Fibroblast of skin of back (primary cell): ENCODE measurements at regions not wholly inside any gene's neighbourhood (a gene's known extent, or its start where the extent isn't known, plus 50 kb on each side); places are given as distances from the start of the nearest gene placed in this dataset.
"Not testable (repeated sequence)": the region's sequence is repeated elsewhere in the genome, so short reads cannot be mapped to it uniquely, and the experiment has no call there.

Experiments
- DNase-seq: peaks from one replicate; pipeline ENCODE4 v3.0.0-alpha.2; 2013

DNA sequence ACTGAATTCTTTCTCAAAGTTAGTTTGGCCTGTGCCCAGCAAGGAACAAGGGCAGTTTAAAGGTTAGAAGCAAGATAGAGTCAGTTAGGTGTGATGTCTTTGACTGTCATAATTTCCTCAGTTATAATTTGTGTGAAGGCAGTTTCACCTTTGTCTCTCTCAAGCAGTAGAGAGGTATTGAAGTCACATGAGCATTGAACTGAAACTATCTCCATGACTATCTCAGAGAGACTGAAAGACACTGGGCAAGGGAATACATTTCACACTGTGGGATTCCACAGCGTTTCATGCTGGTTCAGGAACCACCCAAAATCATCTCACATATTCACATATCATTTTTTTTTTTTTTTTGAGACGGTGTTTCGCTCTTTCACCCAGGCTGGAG lies 366.1 kb downstream of the PREX1 start:
- no peak for DNase-seq

DNA sequence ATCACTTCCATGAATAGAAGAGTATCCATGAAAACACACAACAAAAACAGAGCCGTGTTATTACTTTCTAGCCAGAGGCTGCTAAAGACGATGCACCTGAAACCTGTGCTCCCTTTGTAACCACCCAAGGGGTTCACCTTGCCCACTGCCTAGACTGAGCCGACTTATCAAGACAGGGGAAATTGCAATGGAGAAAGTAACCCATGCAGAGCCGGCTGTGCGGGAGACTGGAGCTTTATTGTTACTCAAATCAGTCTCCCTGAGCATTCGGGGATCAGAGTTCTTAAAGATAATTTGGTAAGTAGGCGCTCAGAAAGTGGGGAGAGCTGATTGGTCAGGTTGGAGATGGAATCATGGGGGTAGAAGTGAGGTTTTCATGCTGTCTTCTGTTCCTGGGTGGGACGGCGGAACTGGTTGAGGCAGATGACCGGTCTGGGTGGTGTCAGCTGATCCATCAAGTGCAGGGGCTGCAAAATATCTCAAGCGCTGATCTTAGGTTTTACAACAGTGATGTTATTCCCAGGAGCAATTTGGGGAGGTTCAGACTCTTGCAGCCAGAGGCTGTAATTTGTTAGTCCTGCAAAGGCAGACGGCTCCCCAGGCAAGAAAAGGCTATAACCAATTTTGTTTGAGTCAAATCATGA lies 366.6 kb downstream of the PREX1 start:
- no peak for DNase-seq

DNA sequence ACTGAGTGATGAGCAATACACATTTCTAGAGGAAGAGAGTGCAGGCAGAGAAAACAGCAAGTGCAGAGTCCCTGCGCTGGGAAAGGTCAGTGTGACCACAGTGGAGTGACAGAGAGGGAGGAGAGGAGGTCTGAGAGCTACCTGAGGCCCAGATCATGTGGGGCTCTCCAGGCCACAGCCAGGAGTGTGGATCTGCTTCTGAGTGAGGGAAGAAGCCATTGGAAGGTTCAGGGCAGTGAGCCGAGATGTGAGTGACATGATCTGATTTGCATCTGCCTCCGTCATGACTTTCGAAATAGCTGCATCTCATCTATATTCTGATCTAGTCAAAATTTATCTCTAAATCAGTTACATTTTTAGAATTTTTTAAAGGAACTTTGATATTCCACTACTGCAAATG lies 367.1 kb downstream of the PREX1 start:
- DNase-seq: no peak

DNA sequence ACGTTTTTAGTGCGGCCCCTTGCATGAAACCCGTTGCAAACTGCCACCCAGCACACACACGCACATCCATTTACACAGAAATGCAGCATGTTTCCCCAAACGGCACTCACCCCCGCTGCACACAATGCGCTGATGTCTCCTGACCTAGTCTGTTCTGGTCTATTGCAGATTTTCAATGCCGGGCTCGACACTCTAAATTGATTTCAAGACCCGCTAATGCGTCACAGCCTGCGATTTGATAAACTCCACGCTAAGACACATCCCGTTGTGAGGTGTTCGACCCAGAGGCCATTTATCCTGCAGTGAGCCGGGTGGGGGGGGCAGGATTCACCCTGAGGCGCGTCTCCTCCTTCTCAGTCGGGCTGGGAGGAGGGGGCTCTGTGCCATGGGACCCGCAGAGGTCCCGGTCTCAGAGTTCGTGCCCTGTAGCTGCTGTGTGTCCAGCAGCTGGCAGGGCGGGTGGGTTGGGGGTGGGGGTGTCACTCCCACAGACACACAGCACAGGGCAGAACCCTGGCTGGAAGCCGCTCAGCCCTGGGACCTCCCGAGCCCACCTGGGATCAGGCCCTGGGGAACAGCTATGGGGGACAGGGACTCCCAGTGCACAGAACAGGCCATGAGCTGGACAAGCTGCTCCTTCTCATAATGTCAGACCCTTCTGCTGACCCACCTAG lies 367.9 kb downstream of the PREX1 start:
- DNase-seq: no peak

DNA sequence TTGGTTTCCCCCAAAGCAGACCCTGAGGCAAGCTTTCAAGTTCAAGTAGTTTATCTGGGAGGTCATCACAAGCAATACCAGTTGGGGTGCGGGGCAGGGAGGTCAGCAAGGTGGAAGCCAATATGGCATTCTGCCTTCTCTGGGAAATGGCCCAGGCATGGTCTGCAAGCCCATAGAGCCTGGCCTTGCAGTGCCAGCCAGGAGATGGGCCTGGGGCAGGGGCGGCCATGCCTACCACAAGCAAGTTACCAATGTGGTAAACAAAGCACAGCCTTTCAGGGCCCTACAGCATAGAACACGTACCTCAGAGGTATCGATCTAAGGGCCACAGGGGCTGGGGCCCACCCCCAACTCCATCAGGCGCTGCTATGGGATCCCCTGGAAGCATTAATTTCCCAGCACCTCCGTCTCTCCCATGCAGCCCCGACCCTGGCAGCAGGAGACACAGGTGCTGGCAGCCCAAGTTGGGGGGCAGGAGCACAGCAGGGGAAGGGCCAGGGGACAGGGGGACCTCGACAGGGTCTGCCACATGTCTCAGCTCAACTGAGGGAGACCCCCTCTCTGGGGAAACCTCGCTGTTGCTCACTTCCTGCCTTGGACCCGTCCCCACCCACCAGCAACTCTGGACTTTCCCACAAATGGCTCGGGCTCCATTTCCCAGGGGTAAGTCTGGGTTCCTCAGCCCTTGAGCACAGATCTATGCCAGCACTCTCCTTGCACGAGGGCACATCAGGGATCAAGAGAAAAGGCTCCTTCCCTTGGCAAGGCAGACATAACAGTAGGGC lies 369.0 kb downstream of the PREX1 start:
- DNase-seq: no peak

DNA sequence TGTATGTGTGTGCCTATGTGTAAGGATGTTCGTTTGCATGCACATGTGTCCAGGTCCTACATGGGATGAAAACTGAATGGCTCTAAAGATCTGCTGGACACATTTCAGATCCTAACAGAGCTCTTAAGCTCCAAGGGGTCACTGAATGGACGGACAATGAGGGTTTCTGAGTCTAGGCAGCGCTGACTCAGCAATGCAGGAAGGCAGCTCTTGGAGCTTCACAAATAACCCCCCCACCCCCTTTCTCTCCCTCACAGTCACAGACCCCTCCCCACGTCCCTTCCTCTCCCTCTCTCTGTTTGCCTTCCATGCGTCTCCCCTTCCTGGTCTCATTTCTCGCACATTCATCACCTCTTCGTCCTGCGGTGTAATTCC lies 369.8 kb downstream of the PREX1 start:
- no peak for DNase-seq

DNA sequence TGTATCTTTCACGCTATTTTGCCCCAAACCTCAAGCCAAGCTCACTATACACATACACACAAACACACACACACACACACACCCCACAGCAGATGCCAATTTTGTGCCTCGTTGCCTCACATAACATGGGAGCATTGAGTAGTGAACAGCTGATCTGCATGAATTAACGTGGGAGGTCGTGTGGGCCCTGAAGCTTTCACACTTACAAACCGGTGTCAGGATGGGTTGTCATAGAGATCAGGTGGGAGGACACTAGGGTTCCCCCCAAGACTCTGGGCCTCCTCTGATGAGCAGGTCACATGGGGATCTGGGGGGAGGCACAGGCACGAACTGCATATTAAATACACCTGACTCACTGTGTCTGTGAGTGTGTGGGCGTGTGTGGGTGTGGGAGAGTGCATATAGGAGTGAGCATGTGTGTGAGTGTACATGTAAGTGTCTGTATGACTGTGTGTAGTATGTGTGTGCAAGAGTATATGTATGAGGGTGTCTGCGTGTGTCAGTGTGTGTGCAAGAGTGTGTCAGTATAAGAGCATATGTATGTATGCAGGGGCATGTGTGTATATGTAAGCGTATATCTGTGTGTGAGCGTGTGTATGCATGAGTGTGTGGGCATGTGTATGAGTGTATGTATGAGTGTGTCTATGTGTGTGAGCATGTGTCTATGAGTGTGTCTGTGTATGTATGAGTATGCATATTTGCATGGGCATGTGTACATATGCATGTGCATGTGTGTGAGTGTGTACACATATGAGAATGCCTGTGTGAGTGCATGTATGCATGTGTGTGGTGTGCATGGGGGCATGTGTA lies 370.4 kb downstream of the PREX1 start:
- DNase-seq: no peak

DNA sequence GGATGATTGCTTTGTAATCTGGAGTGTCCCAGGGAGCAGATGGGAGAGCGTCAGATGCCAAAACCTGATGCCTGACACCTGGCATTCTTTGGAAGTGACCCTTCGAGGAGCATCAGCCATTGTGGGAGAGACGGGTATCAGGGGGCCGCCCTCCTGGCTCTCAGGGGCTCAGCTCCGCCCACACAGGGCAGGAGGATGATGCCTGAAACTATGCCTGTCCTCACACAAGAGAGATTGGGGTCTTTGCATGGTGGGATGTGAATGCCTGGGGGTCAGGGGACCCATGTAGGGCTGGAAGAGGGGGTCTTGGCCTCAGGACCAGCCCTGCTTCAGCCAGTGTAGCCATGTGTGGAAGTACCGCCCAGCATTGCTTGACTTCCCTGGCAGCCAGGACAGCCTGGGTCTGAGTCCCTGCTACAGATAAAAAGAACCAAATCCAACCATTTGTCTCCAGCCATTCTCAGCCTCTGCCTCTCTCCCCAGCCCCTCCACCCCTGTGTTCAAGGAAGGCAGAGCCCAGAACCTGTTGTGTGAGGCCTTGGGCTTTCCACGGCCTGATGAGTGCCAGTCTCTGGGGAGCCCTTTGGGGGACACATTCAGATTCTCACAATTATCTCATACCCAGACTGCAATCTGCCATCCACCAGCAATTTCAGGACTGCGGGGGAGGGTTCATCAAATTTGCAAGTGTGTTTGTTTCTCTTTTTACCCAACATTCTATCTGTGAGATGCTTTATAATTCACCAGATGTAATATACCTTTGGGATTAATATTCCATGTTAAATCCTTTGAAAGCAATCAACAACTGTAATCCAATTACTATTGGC lies 371.2 kb downstream of the PREX1 start:
- DNase-seq: no peak

DNA sequence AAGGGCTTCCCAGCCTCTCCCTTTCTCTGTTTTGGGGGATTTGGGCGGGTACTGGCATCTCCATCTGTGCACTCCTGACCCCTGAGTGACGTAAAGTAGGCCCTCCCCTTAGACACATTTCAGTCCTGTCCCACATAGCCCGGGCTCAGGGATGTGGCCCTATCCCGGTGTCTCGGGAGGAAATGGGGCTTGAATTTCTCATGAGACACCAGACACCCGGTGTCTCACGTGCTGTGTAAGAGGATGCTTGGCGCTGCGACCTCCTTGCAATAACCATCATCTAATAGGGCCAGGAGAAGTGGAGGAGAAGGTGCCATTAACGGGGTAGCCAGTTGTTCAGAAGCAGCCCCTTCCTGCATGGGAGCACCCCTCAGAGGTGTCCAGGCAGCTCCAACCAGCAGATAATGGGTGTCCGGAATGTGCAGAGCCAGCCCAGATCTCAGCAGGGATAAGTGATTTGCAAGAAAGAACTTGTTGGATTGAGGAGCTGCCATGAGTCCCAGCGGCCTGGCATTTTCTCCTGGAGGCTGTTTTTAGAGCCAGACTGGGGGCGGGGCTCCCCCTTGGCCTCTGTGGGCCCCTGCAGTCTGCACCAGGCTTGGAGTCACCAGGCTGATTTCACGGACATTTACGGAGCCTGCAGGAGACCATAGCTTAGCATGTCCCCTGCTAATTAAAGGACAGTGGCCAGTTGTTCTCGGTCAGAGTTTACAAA lies 372.0 kb downstream of the PREX1 start:
- DNase-seq: no peak

DNA sequence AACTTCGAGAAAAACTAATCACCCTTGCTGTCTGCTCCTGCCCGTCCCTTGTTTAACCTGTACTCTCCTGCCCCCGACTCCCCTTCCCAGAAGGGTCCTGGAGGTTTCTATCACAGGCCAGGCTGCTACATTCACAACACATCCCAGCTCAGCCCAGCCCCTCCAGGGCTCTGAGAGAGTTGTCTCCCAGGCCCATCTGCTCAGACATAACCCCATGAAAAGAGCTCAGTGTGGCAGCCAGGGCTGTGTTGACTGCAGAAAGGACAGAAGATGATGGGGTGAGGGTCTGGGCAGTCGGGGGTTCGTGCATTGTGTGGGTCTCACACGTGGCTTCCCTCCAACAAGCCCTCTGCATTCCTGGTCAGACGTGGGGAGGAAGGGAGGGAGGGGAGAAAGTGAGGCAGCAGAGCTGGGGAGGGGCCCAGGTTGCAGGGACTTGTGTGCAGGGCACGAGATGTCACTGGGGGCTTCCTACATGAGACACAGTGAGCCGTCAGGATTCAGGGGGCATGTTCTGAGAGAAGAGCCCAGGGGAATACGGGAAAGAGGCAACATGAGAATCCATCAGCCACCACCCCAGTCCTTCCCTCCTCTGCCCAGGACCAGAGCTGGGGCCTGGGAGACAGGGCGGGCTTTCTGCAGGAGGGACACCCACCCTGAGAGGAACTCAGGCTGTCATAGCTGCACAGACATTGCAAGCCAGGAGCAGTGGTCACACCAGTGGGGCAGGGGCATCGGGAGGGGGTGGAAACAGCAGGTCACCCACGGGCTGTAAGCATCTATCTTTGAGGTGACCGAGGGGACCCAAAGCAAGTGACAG lies 372.9 kb downstream of the PREX1 start:
- no peak for DNase-seq

DNA sequence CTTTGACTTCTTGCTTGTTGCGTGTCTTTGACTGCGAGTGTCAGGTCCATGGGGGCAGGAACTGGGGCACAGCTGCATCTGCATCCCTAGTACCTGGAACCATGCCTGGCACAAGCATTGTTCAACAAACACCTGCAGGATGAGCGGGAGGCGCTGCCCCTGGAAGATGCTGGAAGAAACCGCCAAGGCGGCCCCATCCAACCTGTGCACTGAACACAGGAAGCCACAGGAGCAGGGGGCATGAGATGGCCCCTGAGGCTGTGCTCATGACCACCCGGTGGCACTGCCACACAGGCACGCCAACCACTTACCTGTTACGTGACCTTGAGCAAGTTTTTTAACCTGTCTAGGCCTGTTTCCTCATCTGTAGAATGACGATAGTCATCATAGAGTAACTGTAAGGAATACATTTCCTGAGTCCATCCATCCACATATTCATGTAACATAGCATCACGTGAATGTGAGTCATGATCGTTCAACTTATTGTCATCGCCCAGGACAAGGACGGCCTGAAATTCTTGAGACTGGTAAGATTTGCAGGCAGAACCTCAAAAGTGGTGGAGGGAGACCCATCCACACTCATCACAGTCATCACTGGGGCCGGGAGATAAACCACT lies 374.2 kb downstream of the PREX1 start:
- no peak for DNase-seq

DNA sequence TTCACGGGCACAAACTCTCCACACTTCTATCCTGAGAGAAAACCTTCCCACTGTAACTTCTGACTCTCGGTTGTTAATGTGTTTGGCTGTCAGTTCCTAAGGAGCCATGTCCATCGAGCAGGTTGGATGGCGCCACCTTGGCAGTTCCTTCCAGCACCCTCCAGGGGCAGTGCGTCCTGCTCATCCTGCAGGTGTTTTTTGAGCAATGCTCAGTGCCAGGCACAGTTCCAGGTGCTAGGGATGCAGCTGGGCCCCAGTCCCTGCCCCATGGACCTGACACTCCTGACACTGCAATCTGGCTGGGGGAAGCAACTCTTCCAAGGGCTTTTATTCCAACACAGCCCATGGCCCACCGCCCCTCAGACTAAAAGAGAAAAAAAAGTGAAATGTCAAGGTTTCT lies 376.4 kb downstream of the PREX1 start:
- DNase-seq: no peak

DNA sequence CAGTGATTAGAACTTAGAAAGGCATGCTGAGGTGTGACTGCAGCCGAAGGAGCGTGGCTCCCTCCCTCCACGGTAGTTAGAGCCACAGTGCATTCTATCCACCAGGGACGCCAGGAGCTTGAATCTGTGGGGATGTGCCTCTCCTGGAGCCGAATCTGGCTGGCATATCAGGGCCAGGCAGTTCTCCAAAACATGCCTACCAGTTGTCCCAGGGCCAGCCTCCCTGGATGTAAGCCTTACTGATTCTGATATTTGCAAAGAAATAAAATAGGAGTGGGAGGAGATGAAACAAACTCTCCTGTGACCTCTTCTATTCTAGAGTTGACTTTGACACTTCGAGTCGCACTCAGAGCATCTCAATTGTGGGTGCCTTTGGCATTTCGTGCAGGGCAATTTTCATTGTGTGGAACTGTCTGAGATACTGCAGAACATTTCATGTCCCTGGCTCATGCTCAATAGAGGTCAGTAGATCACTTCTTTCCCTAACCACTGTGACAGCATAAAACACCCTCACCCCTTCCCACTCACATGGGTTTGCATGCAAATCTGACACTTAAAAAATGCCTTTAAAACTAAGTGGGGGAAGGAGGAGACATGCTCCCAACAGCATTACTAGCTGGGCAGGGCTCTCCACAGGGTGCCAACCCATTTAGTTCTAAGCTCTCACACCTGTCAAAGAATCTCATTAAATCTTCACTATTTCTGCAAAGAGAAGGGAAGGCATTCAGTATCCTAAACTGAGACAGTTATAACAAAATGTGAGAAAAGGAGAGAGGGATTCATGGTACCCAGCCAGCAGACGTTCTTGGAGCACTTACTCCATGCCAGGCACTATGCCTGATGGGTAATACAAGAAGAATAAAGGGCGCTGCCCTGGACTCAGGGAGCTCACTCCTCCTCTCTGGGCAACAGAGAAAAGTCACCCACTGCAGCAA lies 378.9 kb downstream of the PREX1 start:
- DNase-seq: no peak

DNA sequence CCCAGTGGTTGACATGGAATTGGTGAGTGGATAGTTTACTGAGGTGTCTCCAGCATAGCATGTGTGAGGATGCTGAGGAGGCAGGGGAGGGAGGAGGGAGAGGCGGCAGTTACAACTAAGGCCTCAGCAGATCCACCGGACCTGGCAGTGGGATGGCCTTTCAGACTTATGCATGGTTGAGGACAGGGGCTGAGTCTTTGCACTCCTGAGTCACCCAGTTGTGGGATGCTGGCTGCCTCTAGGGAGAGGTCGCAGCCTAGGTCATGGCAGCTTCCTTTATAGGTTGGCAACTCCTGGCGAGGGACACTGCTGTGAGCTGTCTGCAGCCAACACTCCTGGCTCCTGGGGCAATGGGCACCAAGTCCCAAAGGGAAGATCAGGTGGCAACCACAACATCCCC lies 380.3 kb downstream of the PREX1 start:
- no peak for DNase-seq

DNA sequence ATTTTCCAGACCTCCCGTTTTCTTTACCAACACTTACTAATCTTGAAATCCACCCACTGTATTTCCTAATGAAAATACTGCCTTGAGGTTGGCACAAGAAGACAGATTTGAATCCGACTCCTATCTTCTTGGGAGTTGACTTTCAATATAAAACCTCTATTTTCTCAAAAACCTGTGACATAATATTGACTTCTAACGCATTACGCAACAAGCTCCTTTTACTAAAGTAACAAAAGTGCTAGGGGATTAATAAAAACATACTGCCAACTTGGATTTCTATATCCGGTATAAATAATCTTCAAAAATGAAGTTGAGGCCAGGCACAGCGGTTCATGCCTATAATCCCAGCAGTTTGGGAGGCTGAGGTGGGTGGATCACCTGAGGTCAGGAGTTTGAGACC lies 382.0 kb downstream of the PREX1 start:
- no peak for DNase-seq

DNA sequence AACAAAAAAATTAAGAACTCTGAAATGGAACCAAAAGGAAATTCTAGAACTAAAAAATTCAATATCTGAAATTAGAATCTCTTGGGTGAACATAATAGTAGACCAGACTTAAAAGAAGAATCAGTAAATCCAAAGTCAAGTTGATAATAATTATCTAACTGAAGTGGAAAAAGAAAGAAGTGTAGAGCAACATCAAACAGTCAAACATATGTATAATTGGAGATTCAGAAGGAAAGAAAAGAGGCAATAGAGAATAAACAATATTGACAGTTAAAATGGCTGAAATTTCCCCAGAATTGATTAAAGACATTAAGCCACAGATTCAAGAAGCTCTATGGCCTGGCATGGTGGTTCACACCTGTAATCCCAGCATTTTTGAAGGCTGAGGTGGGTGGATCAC lies 383.6 kb downstream of the PREX1 start:
- DNase-seq: no peak

DNA sequence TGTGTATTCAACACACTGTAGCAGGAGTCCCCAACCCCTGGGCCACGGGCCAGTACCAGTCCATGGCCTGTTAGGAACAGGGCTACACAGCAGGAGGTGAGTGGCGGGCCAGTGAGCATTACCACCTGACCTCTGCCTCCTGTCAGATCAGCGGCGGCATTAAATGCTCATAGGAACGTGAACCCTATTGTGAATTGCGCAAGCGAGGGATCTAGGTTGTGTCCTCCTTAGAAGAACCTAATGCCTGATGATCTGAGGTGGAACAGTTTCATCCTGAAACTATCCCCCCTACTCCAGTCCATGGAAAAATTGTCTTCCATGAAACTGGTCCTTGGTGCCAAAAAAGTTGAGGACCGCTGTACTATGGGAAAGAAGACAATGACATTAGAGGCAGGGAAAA lies 386.9 kb downstream of the PREX1 start:
- DNase-seq: no peak

DNA sequence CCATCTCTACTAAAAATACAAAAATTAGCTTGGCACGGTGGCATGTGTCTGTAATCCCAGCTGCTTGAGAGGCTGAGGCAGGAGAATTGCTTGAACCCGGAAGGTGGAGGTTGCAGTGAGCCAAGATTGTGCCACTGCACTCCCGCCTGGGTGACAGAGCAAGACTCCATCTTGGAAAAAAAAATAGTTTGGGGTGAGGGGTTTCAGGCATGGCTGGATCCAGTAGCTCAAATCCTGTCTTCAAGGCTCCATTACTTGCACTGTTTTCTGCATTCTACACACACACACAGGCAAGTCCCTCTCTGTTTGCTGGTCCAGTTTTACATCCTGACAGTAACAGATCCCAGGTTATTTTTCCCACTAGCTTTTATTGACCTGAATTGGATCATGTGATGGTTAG lies 387.5 kb downstream of the PREX1 start:
- not testable (repeated sequence) for DNase-seq

DNA sequence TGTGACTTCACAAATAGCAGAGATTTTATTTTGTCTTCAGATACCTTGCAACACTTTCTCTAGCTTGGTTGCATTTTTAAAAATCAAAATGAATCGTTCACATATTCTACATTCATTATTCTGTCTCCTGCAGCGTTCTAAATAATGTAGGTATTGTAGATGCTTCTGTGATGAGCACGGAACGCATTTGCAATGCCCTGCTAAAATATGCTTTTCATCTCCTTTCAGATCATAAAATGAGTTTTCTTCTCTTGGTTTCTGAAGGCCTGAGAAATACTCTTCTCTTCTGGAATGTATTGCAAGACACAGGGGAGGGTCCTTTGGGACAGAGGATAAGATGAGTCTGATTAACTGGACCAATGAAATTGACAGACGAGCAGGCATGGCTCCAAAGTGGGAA lies 390.7 kb downstream of the PREX1 start:
- no peak for DNase-seq
